GM12892 (cell line): ENCODE measurements at regions not wholly inside any gene's neighbourhood (a gene's known extent, or its start where the extent isn't known, plus 50 kb on each side); places are given as distances from the start of the nearest gene placed in this dataset.

Experiments
- DNase-seq: peaks from one replicate; pipeline ENCODE4 v3.0.0; 2011; ENCODE audit not compliant: insufficient read length
- FAIRE-seq: peaks from 2 replicates; lab custom pipeline; 2011; peaks lifted over from hg19 to GRCh38; lab: Jason Lieb, UNC
- POLR2A ChIP-seq: IDR thresholded peaks from 2 replicates; pipeline ENCODE4 v1.6.1; 2011; ENCODE audit warnings: low read depth, low read length, control low read depth
- POLR2AphosphoS5 ChIP-seq: IDR thresholded peaks from 2 replicates; pipeline ENCODE4 v1.6.1; 2011; ENCODE audit warnings: low read depth, low read length, control low read depth
- TAF1 ChIP-seq: IDR thresholded peaks from 2 replicates; pipeline ENCODE4 v1.6.1; 2011; ENCODE audit warnings: low read depth, mild to moderate bottlenecking, control low read depth, low read length, borderline replicate concordance

DNA sequence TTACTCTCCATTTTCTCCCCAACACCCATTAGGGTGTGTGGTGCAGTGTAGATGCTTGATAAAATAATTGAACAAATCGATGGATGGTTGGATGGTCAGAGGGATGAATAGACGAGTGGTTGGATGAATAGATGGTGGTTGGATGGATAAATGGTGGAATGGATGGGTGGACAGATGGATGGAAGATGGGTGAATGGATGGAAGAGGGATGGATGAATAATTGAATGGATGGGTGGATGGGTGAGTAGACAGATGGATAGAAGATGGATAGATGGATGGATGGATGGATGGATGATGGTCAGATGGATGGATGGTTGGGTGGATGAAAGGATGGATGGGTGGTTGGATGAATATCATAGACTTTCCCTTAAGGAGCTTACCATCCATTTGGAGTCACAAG, 95.0 kb upstream of the BOD1 start:
- FAIRE-seq: no peak
- no peak for TF ChIP-seq POLR2A
- TF ChIP-seq TAF1: no peak
- TF ChIP-seq POLR2AphosphoS5: no peak
- DNase-seq: no peak

GRCh38 chr5:173712609-173713175, 96.2 kb upstream of the BOD1 start:
- DNase-seq (no peak), FAIRE-seq (peak; percentile 57)
- TF ChIP-seq TAF1 (no peak), POLR2A (no peak), POLR2AphosphoS5 (no peak)

- TF ChIP-seq POLR2A (no peak), POLR2AphosphoS5 (no peak), TAF1 (no peak)
- FAIRE-seq (no peak), DNase-seq (no peak)
Observed at GRCh38 chr5:173714551-173715428, 98.3 kb upstream of the BOD1 start.

- TF ChIP-seq POLR2AphosphoS5 (no peak), TAF1 (no peak), POLR2A (no peak)
- DNase-seq (no peak), FAIRE-seq (no peak)
Observed at GRCh38 chr5:173715607-173716006, 99.2 kb upstream of the BOD1 start.

GRCh38 chr5:173716058-173716682, 99.7 kb upstream of the BOD1 start:
- TF ChIP-seq POLR2A: no peak
- no peak for TF ChIP-seq TAF1
- TF ChIP-seq POLR2AphosphoS5: no peak
- FAIRE-seq: no peak
- DNase-seq: no peak

GRCh38 chr5:173717959-173718358, 101.5 kb upstream of the BOD1 start:
- no peak for TF ChIP-seq POLR2AphosphoS5
- no peak for TF ChIP-seq POLR2A
- no peak for TF ChIP-seq TAF1
- FAIRE-seq: no peak
- no peak for DNase-seq

GRCh38 chr5:173718469-173718868, 102.0 kb upstream of the BOD1 start:
- TF ChIP-seq TAF1: no peak
- no peak for TF ChIP-seq POLR2AphosphoS5
- TF ChIP-seq POLR2A: no peak
- no peak for DNase-seq
- no peak for FAIRE-seq

GRCh38 chr5:173719731-173720082, 103.3 kb upstream of the BOD1 start:
- FAIRE-seq (no peak), DNase-seq (no peak)
- TF ChIP-seq TAF1: no peak
- no peak for TF ChIP-seq POLR2AphosphoS5
- TF ChIP-seq POLR2A: no peak

DNA sequence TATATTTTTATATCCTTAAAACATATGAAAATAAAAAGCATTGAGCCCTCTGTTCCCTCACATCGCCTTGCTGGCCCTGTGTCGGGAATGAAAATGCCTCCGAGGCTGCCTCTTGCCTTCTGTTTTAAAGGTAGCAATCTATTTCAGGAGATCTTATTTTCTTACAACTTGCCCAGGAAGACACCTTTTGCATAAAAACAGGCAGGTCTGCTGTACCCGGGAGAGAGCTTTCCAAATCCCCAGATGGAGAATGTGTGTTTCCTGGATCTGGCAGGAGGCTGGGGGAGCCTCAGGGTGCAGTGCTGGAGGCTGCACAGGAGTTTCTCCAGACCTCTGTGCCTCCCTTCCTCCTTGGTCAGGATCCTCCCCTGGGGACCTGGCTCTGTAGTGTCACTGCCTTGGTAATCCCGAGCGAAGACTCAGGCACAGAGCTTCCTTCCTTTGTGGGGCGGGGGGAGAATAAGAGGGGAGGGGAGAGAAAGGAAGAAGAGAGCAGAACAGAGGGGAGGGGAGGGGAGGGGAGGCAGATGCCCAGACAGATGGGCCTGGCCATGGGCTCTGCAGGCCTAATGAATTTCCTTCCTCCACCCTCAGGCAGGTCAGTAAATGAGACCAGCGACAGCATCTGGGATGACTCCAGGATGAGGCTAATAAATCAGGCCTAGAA, 104.0 kb upstream of the BOD1 start:
- TF ChIP-seq TAF1 (no peak), POLR2A (no peak), POLR2AphosphoS5 (no peak)
- DNase-seq (no peak), FAIRE-seq (no peak)

DNA sequence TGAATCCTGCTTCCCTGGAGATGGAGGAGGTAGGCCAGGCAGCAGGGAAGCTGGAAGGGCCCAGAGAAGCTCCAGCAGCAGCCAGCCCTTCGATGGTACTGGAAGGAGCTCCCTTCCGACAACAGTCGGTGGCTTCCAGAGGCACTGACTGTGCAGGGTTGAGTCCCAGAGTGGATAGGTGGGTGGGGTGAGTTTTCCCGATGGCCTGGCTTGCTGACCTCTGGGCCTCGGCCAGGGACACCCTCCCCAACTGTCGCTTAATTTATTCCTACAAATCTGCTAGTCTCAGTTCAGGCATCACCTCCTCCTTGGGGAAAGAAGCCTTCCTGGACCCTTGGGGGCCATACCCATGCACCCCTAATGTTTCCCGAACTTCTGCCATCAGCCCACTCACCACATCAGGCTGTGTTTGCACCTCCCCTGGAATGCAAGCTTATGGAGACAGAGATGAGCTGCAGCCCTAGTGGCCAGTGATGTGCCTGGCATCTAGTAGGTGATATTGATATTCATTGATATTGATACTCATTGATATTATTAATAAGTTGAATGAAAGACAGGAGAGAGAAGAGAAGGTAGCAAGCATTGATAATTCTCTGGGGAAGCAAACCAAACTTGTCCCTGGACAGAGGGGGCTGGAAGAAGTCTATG, 104.6 kb upstream of the BOD1 start:
- FAIRE-seq (no peak), DNase-seq (no peak)
- TF ChIP-seq POLR2A (no peak), POLR2AphosphoS5 (no peak)

DNA sequence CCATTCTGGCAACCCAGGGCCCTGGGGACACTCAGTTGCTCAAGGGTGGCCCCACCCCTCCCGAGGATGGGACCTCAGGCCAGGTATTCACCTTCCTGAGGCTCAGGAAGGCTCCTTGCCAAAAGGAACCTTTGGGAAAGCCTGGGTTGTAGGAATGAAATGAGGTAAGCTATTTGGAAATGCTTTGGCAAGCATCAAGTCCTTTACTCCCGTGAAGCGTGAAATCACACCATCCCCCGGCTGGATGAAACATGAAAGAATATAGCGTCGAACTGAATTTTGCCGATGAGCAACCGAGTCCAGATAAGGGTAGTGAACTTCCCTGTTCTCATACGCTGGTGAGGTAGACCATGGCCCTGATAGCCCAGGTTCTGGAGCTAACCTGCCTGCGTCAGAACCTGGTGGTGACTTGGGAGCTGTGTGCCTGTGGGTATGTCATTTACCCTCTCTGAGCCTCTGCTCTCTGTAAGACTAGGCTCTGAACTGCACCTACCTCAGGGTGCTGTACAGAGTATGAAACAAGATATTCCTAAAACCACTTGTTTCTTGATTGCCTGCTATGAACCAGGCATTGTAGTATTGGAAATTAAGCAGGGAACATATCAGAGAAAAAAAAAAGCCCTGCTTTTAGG, 105.3 kb upstream of the BOD1 start:
- no peak for TF ChIP-seq TAF1
- no peak for TF ChIP-seq POLR2A
- TF ChIP-seq POLR2AphosphoS5: no peak
- FAIRE-seq (no peak), DNase-seq (no peak)
